ENCODE measurements at regions not wholly inside any gene's neighbourhood (a gene's known extent, or its start where the extent isn't known, plus 50 kb on each side); places are given as distances from the start of the nearest gene placed in this dataset.

DNA sequence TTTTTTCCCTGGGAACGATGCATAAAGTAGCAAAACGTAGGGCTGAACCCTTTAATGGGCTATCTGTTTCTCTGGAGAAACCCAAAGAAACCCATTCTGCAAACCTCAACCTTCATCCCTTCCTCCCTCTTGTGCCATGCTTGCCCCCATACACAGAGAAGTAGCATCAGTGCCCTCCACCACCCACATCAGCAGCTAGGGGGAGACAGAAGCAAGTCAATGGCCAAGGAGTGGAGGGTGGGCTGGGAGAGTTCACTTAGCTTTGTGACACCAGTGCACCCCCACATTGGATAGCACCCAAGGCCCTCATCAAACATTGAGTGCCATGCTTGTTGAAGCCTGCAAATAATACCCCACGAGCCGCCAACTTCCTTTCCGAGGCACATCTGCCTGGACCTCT lies 282.4 kb downstream of the ABCC12 start:
- no peak for DNase-seq (ENCODE audit: low read depth, low spot score)
- CTCF ChIA-PET = no interaction called here
- no peak overlapping the region for H3K4me3 ChIP-seq (ENCODE audit: low read depth in 2 of 2, low read length in 2 of 2)
- intact Hi-C loops (cut with micrococcal nuclease; ENCODE audit: unreplicated experiment) = no loop called here
- no peak overlapping the region for H3K27ac ChIP-seq (ENCODE audit: low read length)
- H3K9me3 ChIP-seq (ENCODE audit: control insufficient read depth, insufficient read depth, low read depth, low read length) = no peaks in the 10 kb centered on the region
- POLR2A ChIA-PET = no interaction called here
- in situ Hi-C loops (cut with HindIII; ENCODE audit: low pct_unique_long_range_greater_than_20kb, low sequenced_read_pairs) = no loop called here
- H3K36me3 ChIP-seq (ENCODE audit: control insufficient read depth, insufficient read depth, low read length) = no peaks in the 10 kb centered on the region
- BruUV-seq (replicated peaks) = no TSS peak
- TF ChIP-seq TCF7L2 (IDR thresholded peaks at IDR 0.05; ENCODE audit: low read depth, low read length) = no peak
- TF ChIP-seq, protein P1, sequence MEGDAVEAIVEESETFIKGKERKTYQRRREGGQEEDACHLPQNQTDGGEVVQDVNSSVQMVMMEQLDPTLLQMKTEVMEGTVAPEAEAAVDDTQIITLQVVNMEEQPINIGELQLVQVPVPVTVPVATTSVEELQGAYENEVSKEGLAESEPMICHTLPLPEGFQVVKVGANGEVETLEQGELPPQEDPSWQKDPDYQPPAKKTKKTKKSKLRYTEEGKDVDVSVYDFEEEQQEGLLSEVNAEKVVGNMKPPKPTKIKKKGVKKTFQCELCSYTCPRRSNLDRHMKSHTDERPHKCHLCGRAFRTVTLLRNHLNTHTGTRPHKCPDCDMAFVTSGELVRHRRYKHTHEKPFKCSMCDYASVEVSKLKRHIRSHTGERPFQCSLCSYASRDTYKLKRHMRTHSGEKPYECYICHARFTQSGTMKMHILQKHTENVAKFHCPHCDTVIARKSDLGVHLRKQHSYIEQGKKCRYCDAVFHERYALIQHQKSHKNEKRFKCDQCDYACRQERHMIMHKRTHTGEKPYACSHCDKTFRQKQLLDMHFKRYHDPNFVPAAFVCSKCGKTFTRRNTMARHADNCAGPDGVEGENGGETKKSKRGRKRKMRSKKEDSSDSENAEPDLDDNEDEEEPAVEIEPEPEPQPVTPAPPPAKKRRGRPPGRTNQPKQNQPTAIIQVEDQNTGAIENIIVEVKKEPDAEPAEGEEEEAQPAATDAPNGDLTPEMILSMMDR (IDR thresholded peaks at IDR 0.05) = peak; percentile 25
- ATAC-seq = no peak
- H3K27me3 ChIP-seq (ENCODE audit: control insufficient read depth, insufficient read depth, low read length) = no peaks in the 10 kb centered on the region
- no peaks in the 10 kb centered on the region for H3K4me1 ChIP-seq (ENCODE audit: control insufficient read depth, insufficient read depth, low read length)

DNA sequence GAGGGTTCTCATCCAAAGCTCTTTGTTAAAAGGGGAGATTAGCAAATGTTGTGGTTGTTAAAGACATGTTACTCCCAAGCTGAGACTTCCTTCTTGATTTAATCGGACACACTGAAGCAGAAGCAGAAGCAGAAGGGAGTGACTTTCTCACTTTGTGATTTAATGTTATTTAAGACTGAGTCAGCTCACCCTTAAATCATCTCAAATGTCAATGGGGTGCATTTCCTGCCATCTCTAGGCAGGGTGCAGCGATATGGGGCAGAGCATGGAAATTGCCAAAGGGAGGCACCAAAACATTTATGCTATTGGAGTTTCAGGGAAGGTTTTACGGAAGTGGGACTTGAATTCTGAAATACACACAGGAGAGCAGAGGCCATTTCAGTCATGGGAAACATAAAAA lies 283.6 kb downstream of the ABCC12 start:
- POLR2A ChIA-PET = no interaction called here
- intact Hi-C loops (cut with micrococcal nuclease; ENCODE audit: unreplicated experiment) = no loop called here
- H3K36me3 ChIP-seq (ENCODE audit: control insufficient read depth, insufficient read depth, low read length) = no peaks in the 10 kb centered on the region
- no peak overlapping the region for H3K4me3 ChIP-seq (ENCODE audit: low read depth in 2 of 2, low read length in 2 of 2)
- H3K9me3 ChIP-seq (ENCODE audit: control insufficient read depth, insufficient read depth, low read depth, low read length) = no peaks in the 10 kb centered on the region
- no peaks in the 10 kb centered on the region for H3K27me3 ChIP-seq (ENCODE audit: control insufficient read depth, insufficient read depth, low read length)
- H3K4me1 ChIP-seq (ENCODE audit: control insufficient read depth, insufficient read depth, low read length) = no peaks in the 10 kb centered on the region
- CTCF ChIA-PET = no interaction called here
- H3K27ac ChIP-seq (ENCODE audit: low read length) = no peak overlapping the region
- ATAC-seq (no peak), DNase-seq (ENCODE audit: low read depth, low spot score) (no peak)
- in situ Hi-C loops (cut with HindIII; ENCODE audit: low pct_unique_long_range_greater_than_20kb, low sequenced_read_pairs) = no loop called here
- no TSS peak for BruUV-seq (replicated peaks)
- TF ChIP-seq POLR2AphosphoS5 (IDR thresholded peaks at IDR 0.05; ENCODE audit: low read depth, low read length) (no peak), TCF7L2 (IDR thresholded peaks at IDR 0.05; ENCODE audit: low read depth, low read length) (no peak), SIN3A (IDR thresholded peaks at IDR 0.05; ENCODE audit: borderline replicate concordance, insufficient read depth, low read depth, low read length) (no peak)
- TF ChIP-seq, protein P2, sequence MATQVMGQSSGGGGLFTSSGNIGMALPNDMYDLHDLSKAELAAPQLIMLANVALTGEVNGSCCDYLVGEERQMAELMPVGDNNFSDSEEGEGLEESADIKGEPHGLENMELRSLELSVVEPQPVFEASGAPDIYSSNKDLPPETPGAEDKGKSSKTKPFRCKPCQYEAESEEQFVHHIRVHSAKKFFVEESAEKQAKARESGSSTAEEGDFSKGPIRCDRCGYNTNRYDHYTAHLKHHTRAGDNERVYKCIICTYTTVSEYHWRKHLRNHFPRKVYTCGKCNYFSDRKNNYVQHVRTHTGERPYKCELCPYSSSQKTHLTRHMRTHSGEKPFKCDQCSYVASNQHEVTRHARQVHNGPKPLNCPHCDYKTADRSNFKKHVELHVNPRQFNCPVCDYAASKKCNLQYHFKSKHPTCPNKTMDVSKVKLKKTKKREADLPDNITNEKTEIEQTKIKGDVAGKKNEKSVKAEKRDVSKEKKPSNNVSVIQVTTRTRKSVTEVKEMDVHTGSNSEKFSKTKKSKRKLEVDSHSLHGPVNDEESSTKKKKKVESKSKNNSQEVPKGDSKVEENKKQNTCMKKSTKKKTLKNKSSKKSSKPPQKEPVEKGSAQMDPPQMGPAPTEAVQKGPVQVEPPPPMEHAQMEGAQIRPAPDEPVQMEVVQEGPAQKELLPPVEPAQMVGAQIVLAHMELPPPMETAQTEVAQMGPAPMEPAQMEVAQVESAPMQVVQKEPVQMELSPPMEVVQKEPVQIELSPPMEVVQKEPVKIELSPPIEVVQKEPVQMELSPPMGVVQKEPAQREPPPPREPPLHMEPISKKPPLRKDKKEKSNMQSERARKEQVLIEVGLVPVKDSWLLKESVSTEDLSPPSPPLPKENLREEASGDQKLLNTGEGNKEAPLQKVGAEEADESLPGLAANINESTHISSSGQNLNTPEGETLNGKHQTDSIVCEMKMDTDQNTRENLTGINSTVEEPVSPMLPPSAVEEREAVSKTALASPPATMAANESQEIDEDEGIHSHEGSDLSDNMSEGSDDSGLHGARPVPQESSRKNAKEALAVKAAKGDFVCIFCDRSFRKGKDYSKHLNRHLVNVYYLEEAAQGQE (IDR thresholded peaks at IDR 0.05; ENCODE audit: insufficient read depth in 1 of 2, low read depth in 2 of 2, low read length in 1 of 2) = no peak
- TF ChIP-seq, protein P1 (IDR thresholded peaks at IDR 0.05) = no peak

DNA sequence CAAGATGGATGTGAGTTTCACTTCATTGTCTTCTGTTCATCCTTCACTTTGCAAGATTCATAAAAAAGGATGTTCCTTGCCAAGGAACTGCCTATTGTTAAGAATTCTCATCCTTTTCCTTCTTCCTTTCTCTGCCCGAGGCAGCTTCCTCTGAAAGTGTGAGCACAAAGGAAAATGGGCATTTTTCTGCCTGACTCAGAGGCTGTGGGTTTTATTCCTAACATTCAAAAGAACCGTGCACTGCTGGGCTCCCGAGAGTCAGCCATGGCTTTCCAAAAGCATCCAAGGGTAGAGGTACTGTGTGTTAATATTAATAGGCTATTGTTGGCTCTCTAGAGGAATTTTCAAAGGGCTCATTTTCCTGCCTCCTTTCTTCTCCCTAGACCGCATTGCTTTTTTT lies 289.4 kb downstream of the ABCC12 start:
- ATAC-seq = no peak
- CTCF ChIA-PET = no interaction called here

More for the DNA sequence above, 289.4 kb downstream of the ABCC12 start:
- no peaks in the 10 kb centered on the region for H3K36me3 ChIP-seq (ENCODE audit: control insufficient read depth, insufficient read depth, low read length)
- H3K27me3 ChIP-seq (ENCODE audit: control insufficient read depth, insufficient read depth, low read length) = no peaks in the 10 kb centered on the region
- H3K4me1 ChIP-seq (ENCODE audit: control insufficient read depth, insufficient read depth, low read length) = no peaks in the 10 kb centered on the region
- in situ Hi-C loops (cut with HindIII; ENCODE audit: low pct_unique_long_range_greater_than_20kb, low sequenced_read_pairs) (no loop called here), intact Hi-C loops (cut with micrococcal nuclease; ENCODE audit: unreplicated experiment) (no loop called here)
- H3K4me3 ChIP-seq (ENCODE audit: low read depth in 2 of 2, low read length in 2 of 2) = no peak overlapping the region
- TF ChIP-seq, protein P2 (IDR thresholded peaks at IDR 0.05; ENCODE audit: insufficient read depth in 1 of 2, low read depth in 2 of 2, low read length in 1 of 2) = no peak
- TF ChIP-seq, protein P1 (IDR thresholded peaks at IDR 0.05) = no peak
- TF ChIP-seq TCF7L2 (IDR thresholded peaks at IDR 0.05; ENCODE audit: low read depth, low read length) = no peak
- no TSS peak for BruUV-seq (replicated peaks)
- H3K27ac ChIP-seq (ENCODE audit: low read length) = no peak overlapping the region
- DNase-seq (ENCODE audit: low read depth, low spot score) = no peak
- POLR2A ChIA-PET = no interaction called here
- H3K9me3 ChIP-seq (ENCODE audit: control insufficient read depth, insufficient read depth, low read depth, low read length) = no peaks in the 10 kb centered on the region
